GM12891 (cell line): ENCODE measurements at regions not wholly inside any gene's neighbourhood (a gene's known extent, or its start where the extent isn't known, plus 50 kb on each side); places are given as distances from the start of the nearest gene placed in this dataset.

ENCODE experiments used
- POLR2A ChIP-seq: IDR thresholded peaks from 2 replicates; pipeline ENCODE4 v1.6.1; 2011; ENCODE audit warnings: low read depth, low read length, control low read depth
- POLR2AphosphoS5 ChIP-seq: IDR thresholded peaks from 2 replicates; pipeline ENCODE4 v1.6.1; 2011; ENCODE audit warnings: low read depth, low read length, control low read depth
- TAF1 ChIP-seq: IDR thresholded peaks from 2 replicates; pipeline ENCODE4 v1.6.1; 2011; ENCODE audit warnings: low read depth, low read length, control low read depth

DNA sequence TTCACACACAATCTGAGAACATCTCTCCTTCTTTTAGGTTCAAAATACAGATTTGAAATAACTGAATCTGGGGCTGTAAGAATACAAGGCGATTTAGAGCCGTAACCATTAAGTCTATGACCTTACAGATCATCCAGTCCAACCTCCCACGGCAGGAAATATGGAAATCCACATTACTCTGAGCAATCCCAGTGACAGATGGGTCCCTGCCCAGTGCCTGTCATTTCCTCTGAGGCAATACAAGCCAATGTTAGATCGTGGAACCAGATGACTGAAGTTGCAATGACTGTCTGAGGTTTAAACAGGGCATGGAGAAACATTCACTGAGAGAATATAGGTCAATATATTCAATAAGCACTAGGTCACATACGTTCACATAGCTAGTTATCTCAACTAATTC lies 77.4 kb upstream of the OR5AK2 start:
- TF ChIP-seq POLR2A (no peak), POLR2AphosphoS5 (no peak), TAF1 (no peak)
